Liver (tissue), 7 donors: ENCODE measurements at regions not wholly inside any gene's neighbourhood (a gene's known extent, or its start where the extent isn't known, plus 50 kb on each side); places are given as distances from the start of the nearest gene placed in this dataset.

ENCODE experiments used
- DNase-seq: peaks from one replicate; pipeline ENCODE4 v3.0.0-alpha.2; 2017; ENCODE audit warnings: low spot score
- H3K27ac ChIP-seq, 2 donors: one replicate each; pipeline ENCODE4 v1.7.0; 2013; ENCODE audit warnings: inconsistent platforms in 2 of 2, low read length in 2 of 2, control low read depth in 1 of 2, low read depth in 1 of 2, mild to moderate bottlenecking in 1 of 2
- H3K27me3 ChIP-seq, 4 donors: one replicate each; pipeline versions ENCODE4 v1.6.1 to v1.7.0; 2013; ENCODE audit warnings: low read length in 3 of 4, inconsistent platforms in 1 of 4, mild to moderate bottlenecking in 1 of 4, moderate library complexity in 1 of 4; ENCODE audit not compliant: control insufficient read depth in 4 of 4, insufficient read depth in 4 of 4
- H3K36me3 ChIP-seq, 4 donors: one replicate each; pipeline versions ENCODE4 v1.6.1 to v1.7.0; 2013; ENCODE audit warnings: low read length in 3 of 4, mild to moderate bottlenecking in 3 of 4, low read depth in 1 of 4, moderate library complexity in 1 of 4; ENCODE audit not compliant: control insufficient read depth in 4 of 4, insufficient read depth in 3 of 4
- H3K4me1 ChIP-seq, 4 donors: one replicate each; pipeline versions ENCODE4 v1.6.1 to v1.7.0; 2013; ENCODE audit warnings: low read length in 3 of 4, mild to moderate bottlenecking in 3 of 4, moderate library complexity in 1 of 4; ENCODE audit not compliant: control insufficient read depth in 4 of 4, insufficient read depth in 4 of 4
- H3K4me3 ChIP-seq, 3 donors: one replicate each; pipeline versions ENCODE4 v1.6.1 to v1.7.0; 2013; ENCODE audit warnings: low read length in 3 of 3, control low read depth in 1 of 3, low read depth in 1 of 3, mild to moderate bottlenecking in 1 of 3
- H3K9ac ChIP-seq, 2 donors: one replicate each; pipeline ENCODE4 v1.7.0; 2013; ENCODE audit warnings: low read length in 2 of 2, mild to moderate bottlenecking in 2 of 2, moderate library complexity in 2 of 2, control low read depth in 1 of 2, low read depth in 1 of 2
- H3K9me3 ChIP-seq, 4 donors: one replicate each; pipeline versions ENCODE4 v1.6.1 to v1.7.0; 2013; ENCODE audit warnings: low read length in 3 of 4; ENCODE audit not compliant: control insufficient read depth in 4 of 4
- EGR1 ChIP-seq, 2 donors: IDR thresholded peaks; 2 replicates each; pipeline ENCODE4 v1.6.1; 2016 to 2018; ENCODE audit warnings: antibody characterized with exemption in 2 of 2, low read depth in 2 of 2
- FOXA1 ChIP-seq: IDR thresholded peaks from 2 replicates; pipeline ENCODE4 v1.6.1; 2016; ENCODE audit warnings: antibody characterized with exemption
- FOXA2 ChIP-seq: IDR thresholded peaks from 2 replicates; pipeline ENCODE4 v1.6.1; 2016; ENCODE audit warnings: antibody characterized with exemption
- GABPA ChIP-seq, 2 donors: IDR thresholded peaks in 1 of 2; conservative IDR thresholded peaks in 1 of 2; 2 replicates each; pipeline ENCODE4 v1.6.1; 2016; ENCODE audit warnings: antibody characterized with exemption in 2 of 2, mild to moderate bottlenecking in 1 of 2, moderate library complexity in 1 of 2
- HNF4A ChIP-seq, 2 donors: conservative IDR thresholded peaks; 2 replicates each; pipeline ENCODE4 v1.6.1; 2016; ENCODE audit warnings: antibody characterized with exemption in 2 of 2, mild to moderate bottlenecking in 2 of 2
- NR2F2 ChIP-seq: IDR thresholded peaks from 2 replicates; pipeline ENCODE4 v1.6.1; 2016; ENCODE audit warnings: antibody characterized with exemption
- RAD21 ChIP-seq, 2 donors: IDR thresholded peaks; 2 replicates each; pipeline ENCODE4 v1.6.1; 2016; ENCODE audit warnings: antibody characterized with exemption in 2 of 2, mild to moderate bottlenecking in 2 of 2
- RXRA ChIP-seq, 2 donors: IDR thresholded peaks; 2 replicates each; pipeline ENCODE4 v1.6.1; 2017 to 2018; ENCODE audit warnings: antibody characterized with exemption in 2 of 2, mild to moderate bottlenecking in 1 of 2
- SP1 ChIP-seq: IDR thresholded peaks from 2 replicates; pipeline ENCODE4 v1.6.1; 2018; ENCODE audit warnings: antibody characterized with exemption, mild to moderate bottlenecking
- TAF1 ChIP-seq: conservative IDR thresholded peaks from 2 replicates; pipeline ENCODE4 v1.6.1; 2016; ENCODE audit warnings: antibody characterized with exemption, mild to moderate bottlenecking
- YY1 ChIP-seq: IDR thresholded peaks from 2 replicates; pipeline ENCODE4 v1.6.1; 2016; ENCODE audit warnings: antibody characterized with exemption, mild to moderate bottlenecking
- whole genome bisulfite sequencing: extraction: QIAGEN DNeasy Blood & Tissue Kit; methylation state at CpG from one replicate; pipeline ENCODE4 v1.1.7; 2013; 5-methylcytosine and 5-hydroxymethylcytosine counted together
- TF ChIP-seq, protein P1 (sequence below): IDR thresholded peaks from 2 replicates; pipeline ENCODE4 v1.6.1; 2016; ENCODE audit warnings: antibody characterized with exemption
- TF ChIP-seq, protein P2 (sequence below): IDR thresholded peaks from 2 replicates; pipeline ENCODE4 v1.6.1; 2016; ENCODE audit warnings: antibody characterized with exemption
- TF ChIP-seq, protein P3 (sequence below): IDR thresholded peaks from 2 replicates; pipeline ENCODE4 v1.6.1; 2016; ENCODE audit warnings: antibody characterized with exemption
- TF ChIP-seq, protein P4 (sequence below): IDR thresholded peaks from 2 replicates; pipeline ENCODE4 v1.6.1; 2016; ENCODE audit warnings: antibody characterized with exemption, mild to moderate bottlenecking
- donor health status: healthy.
- donor health status: healthy.
- donor health status: healthy.
- donor health status: healthy.

DNA sequence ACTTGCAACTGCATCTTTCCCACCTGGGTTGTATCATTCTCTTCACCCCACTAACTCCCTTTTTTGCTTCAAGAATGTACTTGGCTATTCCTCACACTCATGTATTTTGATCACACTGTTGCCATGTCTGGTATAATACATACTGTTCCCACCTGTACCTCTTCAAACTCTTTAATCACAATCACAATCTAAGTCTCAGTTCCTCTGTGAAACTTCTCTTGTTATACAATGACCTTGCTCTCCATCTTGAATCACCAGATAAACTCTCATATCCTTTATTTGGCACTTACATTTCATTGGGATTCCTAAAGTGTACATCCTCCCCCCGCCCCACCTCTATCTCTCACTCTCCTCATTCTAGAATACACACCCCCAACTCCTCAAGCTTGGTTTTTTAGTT lies 516.0 kb upstream of the CHORDC1 start:
- Histone ChIP-seq H3K4me3 (no peak overlapping the region), H3K36me3 (no peaks in the 10 kb centered on the region), H3K4me1 (peaks cover 0 to 4% (median under 1%) of the 10 kb centered on the region in 4 donors), H3K27ac (no peak overlapping the region), H3K9ac (no peak overlapping the region), H3K9me3 (no peaks in the 10 kb centered on the region), H3K27me3 (no peaks in the 10 kb centered on the region)
- DNase-seq: no peak
- 81% methylated on average over 1 of the region's 1 CpG for WGBS
- TF ChIP-seq TAF1 (no peak), HNF4A (conservative IDR thresholded peaks at IDR 0.05) (no peak), YY1 (no peak), EGR1 (IDR thresholded peaks at IDR 0.05; ENCODE audit: low read depth in 2 of 2) (no peak), RAD21 (IDR thresholded peaks at IDR 0.05) (no peak), FOXA1 (no peak), RXRA (IDR thresholded peaks at IDR 0.05) (no peak), SP1 (no peak), FOXA2 (no peak), NR2F2 (no peak), GABPA (IDR thresholded peaks at IDR 0.05 in 1 of 2, conservative IDR thresholded peaks at IDR 0.05 in 1 of 2) (no peak)
- TF ChIP-seq, protein P1, sequence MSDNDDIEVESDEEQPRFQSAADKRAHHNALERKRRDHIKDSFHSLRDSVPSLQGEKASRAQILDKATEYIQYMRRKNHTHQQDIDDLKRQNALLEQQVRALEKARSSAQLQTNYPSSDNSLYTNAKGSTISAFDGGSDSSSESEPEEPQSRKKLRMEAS: no peak
- TF ChIP-seq, protein P2, sequence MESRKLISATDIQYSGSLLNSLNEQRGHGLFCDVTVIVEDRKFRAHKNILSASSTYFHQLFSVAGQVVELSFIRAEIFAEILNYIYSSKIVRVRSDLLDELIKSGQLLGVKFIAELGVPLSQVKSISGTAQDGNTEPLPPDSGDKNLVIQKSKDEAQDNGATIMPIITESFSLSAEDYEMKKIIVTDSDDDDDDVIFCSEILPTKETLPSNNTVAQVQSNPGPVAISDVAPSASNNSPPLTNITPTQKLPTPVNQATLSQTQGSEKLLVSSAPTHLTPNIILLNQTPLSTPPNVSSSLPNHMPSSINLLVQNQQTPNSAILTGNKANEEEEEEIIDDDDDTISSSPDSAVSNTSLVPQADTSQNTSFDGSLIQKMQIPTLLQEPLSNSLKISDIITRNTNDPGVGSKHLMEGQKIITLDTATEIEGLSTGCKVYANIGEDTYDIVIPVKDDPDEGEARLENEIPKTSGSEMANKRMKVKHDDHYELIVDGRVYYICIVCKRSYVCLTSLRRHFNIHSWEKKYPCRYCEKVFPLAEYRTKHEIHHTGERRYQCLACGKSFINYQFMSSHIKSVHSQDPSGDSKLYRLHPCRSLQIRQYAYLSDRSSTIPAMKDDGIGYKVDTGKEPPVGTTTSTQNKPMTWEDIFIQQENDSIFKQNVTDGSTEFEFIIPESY: no peak
- TF ChIP-seq, protein P3, sequence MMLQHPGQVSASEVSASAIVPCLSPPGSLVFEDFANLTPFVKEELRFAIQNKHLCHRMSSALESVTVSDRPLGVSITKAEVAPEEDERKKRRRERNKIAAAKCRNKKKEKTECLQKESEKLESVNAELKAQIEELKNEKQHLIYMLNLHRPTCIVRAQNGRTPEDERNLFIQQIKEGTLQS: no peak

DNA sequence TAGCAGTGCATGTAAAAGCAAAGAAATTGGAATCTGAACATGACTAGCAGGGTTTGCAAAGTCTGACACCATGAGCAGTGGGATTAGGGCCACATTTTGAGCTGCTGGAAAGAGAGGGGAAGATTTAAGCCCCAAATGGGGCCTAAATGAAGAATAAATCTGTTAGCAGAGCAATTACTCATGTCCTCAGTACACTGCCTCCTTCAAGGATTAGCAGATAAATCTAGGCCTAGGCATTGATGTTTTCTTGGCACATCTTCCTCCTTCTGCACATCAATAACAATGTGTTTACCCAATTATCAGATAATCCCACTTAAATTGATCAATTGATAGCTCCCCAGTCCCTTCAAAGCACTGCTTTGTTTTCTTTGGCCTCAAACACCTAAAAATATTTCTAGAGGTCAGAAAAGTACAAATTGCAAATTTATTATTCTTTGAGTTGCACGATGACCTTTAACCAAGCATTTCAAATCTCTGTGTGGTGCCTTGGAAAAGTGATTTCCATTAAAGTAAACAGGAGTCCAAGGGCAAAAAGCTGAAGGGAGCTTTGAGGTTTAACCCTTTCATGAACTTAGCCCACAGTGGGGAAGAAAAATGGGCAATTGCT lies 514.7 kb upstream of the CHORDC1 start:
- Histone ChIP-seq H3K9ac (no peak overlapping the region), H3K27me3 (no peaks in the 10 kb centered on the region), H3K4me1 (peaks cover 0 to 4% (median under 1%) of the 10 kb centered on the region in 4 donors), H3K9me3 (no peaks in the 10 kb centered on the region), H3K36me3 (no peaks in the 10 kb centered on the region), H3K4me3 (no peak overlapping the region), H3K27ac (no peak overlapping the region)
- DNase-seq: no peak
- WGBS: 8% methylated on average over 1 of the region's 1 CpG
- TF ChIP-seq RAD21 (IDR thresholded peaks at IDR 0.05) (no peak), NR2F2 (no peak)
- TF ChIP-seq, protein P4, sequence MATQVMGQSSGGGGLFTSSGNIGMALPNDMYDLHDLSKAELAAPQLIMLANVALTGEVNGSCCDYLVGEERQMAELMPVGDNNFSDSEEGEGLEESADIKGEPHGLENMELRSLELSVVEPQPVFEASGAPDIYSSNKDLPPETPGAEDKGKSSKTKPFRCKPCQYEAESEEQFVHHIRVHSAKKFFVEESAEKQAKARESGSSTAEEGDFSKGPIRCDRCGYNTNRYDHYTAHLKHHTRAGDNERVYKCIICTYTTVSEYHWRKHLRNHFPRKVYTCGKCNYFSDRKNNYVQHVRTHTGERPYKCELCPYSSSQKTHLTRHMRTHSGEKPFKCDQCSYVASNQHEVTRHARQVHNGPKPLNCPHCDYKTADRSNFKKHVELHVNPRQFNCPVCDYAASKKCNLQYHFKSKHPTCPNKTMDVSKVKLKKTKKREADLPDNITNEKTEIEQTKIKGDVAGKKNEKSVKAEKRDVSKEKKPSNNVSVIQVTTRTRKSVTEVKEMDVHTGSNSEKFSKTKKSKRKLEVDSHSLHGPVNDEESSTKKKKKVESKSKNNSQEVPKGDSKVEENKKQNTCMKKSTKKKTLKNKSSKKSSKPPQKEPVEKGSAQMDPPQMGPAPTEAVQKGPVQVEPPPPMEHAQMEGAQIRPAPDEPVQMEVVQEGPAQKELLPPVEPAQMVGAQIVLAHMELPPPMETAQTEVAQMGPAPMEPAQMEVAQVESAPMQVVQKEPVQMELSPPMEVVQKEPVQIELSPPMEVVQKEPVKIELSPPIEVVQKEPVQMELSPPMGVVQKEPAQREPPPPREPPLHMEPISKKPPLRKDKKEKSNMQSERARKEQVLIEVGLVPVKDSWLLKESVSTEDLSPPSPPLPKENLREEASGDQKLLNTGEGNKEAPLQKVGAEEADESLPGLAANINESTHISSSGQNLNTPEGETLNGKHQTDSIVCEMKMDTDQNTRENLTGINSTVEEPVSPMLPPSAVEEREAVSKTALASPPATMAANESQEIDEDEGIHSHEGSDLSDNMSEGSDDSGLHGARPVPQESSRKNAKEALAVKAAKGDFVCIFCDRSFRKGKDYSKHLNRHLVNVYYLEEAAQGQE: no peak
